GM23338 (cell line): ENCODE measurements at regions not wholly inside any gene's neighbourhood (a gene's known extent, or its start where the extent isn't known, plus 50 kb on each side); places are given as distances from the start of the nearest gene placed in this dataset.

Experiments
- ATAC-seq: fragments of 200-7000 bp; cut with Tn5 transposase; 3 replicates; pipeline ENCODE4 v1.9.1; 2020
- DNase-seq: peaks from one replicate; pipeline ENCODE4 v3.0.0-alpha.2; 2015; ENCODE audit warnings: low spot score
- H2AFZ ChIP-seq: fragments of 200-600 bp; sonication (generic); 2 replicates; pipeline ENCODE4 v1.8.0; 2016; ENCODE audit warnings: antibody characterized with exemption, mild to moderate bottlenecking, moderate library complexity
- H3F3A ChIP-seq: fragments of 200-600 bp; sonication (generic); replicated peaks from 2 replicates; pipeline ENCODE4 v1.8.0; 2017; ENCODE audit warnings: antibody characterized with exemption, mixed run types, low read depth
- H3K27ac ChIP-seq: fragments of 200-600 bp; sonication (generic); 2 replicates; pipeline ENCODE4 v1.6.1; 2016; ENCODE audit warnings: low read depth
- H3K27me3 ChIP-seq: fragments of 200-600 bp; sonication (generic); 2 replicates; pipeline ENCODE4 v1.8.0; 2016; ENCODE audit warnings: mild to moderate bottlenecking, mixed run types, moderate library complexity; ENCODE audit not compliant: insufficient read depth
- H3K36me3 ChIP-seq: fragments of 200-600 bp; sonication (generic); 2 replicates; pipeline ENCODE4 v1.8.0; 2016; ENCODE audit warnings: mild to moderate bottlenecking; ENCODE audit not compliant: insufficient read depth
- H3K4me1 ChIP-seq: fragments of 200-600 bp; sonication (generic); 2 replicates; pipeline ENCODE4 v1.8.0; 2016; ENCODE audit warnings: mild to moderate bottlenecking, moderate library complexity; ENCODE audit not compliant: insufficient read depth
- H3K4me2 ChIP-seq: fragments of 200-600 bp; sonication (generic); 2 replicates; pipeline ENCODE4 v1.7.1; 2017; ENCODE audit warnings: mixed run types
- H3K4me3 ChIP-seq: fragments of 200-600 bp; sonication (generic); 2 replicates; pipeline ENCODE4 v1.6.1; 2016; ENCODE audit warnings: mixed run types
- H3K79me2 ChIP-seq: fragments of 200-600 bp; sonication (generic); replicated peaks from 2 replicates; pipeline ENCODE4 v1.8.0; 2017; ENCODE audit warnings: mild to moderate bottlenecking; ENCODE audit not compliant: insufficient read depth
- H3K9me2 ChIP-seq: fragments of 200-600 bp; sonication (generic); 2 replicates; pipeline ENCODE4 v1.8.0; 2017; ENCODE audit not compliant: insufficient read depth
- H4K20me1 ChIP-seq: fragments of 200-600 bp; sonication (generic); replicated peaks from 2 replicates; pipeline ENCODE4 v1.8.0; 2017; ENCODE audit warnings: mild to moderate bottlenecking; ENCODE audit not compliant: insufficient read depth
- H3K27ac Mint-ChIP-seq: 2 replicates; pipeline ENCODE4 v1.8.0; 2020; ENCODE audit warnings: inconsistent platforms, mild to moderate bottlenecking, moderate library complexity, mixed read lengths
- H3K27me3 Mint-ChIP-seq: 3 replicates; pipeline ENCODE4 v1.8.0; 2022; ENCODE audit warnings: low read depth, mild to moderate bottlenecking, moderate library complexity, mixed read lengths, inconsistent platforms; ENCODE audit not compliant: insufficient read depth, poor library complexity
- H3K36me3 Mint-ChIP-seq: 3 replicates; pipeline ENCODE4 v1.8.0; 2021; ENCODE audit warnings: low read depth, mild to moderate bottlenecking, inconsistent platforms, moderate library complexity, mixed read lengths
- H3K4me1 Mint-ChIP-seq: 3 replicates; pipeline ENCODE4 v1.8.0; 2020; ENCODE audit warnings: mild to moderate bottlenecking, inconsistent platforms, mixed read lengths
- H3K4me3 Mint-ChIP-seq: 3 replicates; pipeline ENCODE4 v1.8.0; 2021; ENCODE audit warnings: moderate library complexity, mild to moderate bottlenecking, inconsistent platforms, mixed read lengths
- H3K9me3 Mint-ChIP-seq: 3 replicates; pipeline ENCODE4 v1.8.0; 2020; ENCODE audit warnings: moderate library complexity, mild to moderate bottlenecking, inconsistent platforms, mixed read lengths
- EZH2phosphoT487 ChIP-seq: fragments of 200-600 bp; sonication (generic); IDR thresholded peaks from one replicate; pipeline ENCODE4 v1.8.1; 2018; ENCODE audit warnings: antibody characterized with exemption; ENCODE audit not compliant: unreplicated experiment
- NANOG ChIP-seq: IDR thresholded peaks from 2 replicates; pipeline ENCODE4 v1.6.1; 2016; ENCODE audit warnings: antibody characterized with exemption, borderline replicate concordance
- STAT1 ChIP-seq: IDR thresholded peaks from one replicate; pipeline ENCODE4 v1.6.1; 2016; ENCODE audit warnings: antibody characterized with exemption; ENCODE audit not compliant: unreplicated experiment
- ZNF114 ChIP-seq: fragments of 250-450 bp; sonication (Bioruptor Pico); IDR thresholded peaks from 2 replicates; pipeline ENCODE4 v1.5.0; 2020; ENCODE audit warnings: mild to moderate bottlenecking, moderate library complexity
- ZNF331 ChIP-seq: fragments of 250-450 bp; sonication (Bioruptor Pico); IDR thresholded peaks from 2 replicates; pipeline ENCODE4 v1.5.0; 2020; ENCODE audit warnings: low read depth, mild to moderate bottlenecking, moderate library complexity
- TF ChIP-seq, protein P1 (sequence below): fragments of 250-450 bp; sonication (Bioruptor Pico); IDR thresholded peaks from 2 replicates; pipeline ENCODE4 v1.5.0; 2020; ENCODE audit warnings: mild to moderate bottlenecking, moderate library complexity

DNA sequence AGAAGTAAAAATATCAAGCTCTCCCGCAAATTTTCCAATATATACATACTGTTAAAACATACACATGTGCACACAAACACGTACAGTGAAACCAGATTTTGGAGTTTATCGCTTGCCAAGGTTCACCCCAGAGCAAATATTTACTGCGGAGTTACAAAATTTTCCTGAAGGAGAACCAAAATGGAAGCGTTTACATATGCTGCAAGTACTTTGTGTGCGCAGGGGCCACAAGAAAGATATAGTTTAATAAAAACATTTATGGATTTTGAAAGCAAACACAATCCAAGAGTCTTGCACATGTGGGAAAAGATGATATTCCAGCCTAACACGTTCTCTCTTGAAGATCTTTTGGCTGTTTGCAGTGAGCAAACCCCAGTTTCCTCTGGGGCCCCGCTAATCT is 301.3 kb upstream of the NFE2L3 start:
- no peaks in the 10 kb centered on the region for H3K9me3 Mint-ChIP-seq
- H3K9me2 ChIP-seq: no peaks in the 10 kb centered on the region
- H3K36me3 ChIP-seq: no peaks in the 10 kb centered on the region
- H3K36me3 Mint-ChIP-seq: no peaks in the 10 kb centered on the region
- no peak overlapping the region for H3K4me3 ChIP-seq
- H3K4me1 ChIP-seq: peaks cover 15% of the 10 kb centered on the region
- H3F3A ChIP-seq: no peaks in the 10 kb centered on the region
- no peak overlapping the region; the same call in 2 of the 3 replicates for H3K4me3 Mint-ChIP-seq
- H2AFZ ChIP-seq: no peak overlapping the region
- H4K20me1 ChIP-seq: no peaks in the 10 kb centered on the region
- H3K27me3 Mint-ChIP-seq: peaks cover 33% of the 10 kb centered on the region
- H3K27me3 ChIP-seq: peaks cover 37% of the 10 kb centered on the region
- TF ChIP-seq, protein P1, sequence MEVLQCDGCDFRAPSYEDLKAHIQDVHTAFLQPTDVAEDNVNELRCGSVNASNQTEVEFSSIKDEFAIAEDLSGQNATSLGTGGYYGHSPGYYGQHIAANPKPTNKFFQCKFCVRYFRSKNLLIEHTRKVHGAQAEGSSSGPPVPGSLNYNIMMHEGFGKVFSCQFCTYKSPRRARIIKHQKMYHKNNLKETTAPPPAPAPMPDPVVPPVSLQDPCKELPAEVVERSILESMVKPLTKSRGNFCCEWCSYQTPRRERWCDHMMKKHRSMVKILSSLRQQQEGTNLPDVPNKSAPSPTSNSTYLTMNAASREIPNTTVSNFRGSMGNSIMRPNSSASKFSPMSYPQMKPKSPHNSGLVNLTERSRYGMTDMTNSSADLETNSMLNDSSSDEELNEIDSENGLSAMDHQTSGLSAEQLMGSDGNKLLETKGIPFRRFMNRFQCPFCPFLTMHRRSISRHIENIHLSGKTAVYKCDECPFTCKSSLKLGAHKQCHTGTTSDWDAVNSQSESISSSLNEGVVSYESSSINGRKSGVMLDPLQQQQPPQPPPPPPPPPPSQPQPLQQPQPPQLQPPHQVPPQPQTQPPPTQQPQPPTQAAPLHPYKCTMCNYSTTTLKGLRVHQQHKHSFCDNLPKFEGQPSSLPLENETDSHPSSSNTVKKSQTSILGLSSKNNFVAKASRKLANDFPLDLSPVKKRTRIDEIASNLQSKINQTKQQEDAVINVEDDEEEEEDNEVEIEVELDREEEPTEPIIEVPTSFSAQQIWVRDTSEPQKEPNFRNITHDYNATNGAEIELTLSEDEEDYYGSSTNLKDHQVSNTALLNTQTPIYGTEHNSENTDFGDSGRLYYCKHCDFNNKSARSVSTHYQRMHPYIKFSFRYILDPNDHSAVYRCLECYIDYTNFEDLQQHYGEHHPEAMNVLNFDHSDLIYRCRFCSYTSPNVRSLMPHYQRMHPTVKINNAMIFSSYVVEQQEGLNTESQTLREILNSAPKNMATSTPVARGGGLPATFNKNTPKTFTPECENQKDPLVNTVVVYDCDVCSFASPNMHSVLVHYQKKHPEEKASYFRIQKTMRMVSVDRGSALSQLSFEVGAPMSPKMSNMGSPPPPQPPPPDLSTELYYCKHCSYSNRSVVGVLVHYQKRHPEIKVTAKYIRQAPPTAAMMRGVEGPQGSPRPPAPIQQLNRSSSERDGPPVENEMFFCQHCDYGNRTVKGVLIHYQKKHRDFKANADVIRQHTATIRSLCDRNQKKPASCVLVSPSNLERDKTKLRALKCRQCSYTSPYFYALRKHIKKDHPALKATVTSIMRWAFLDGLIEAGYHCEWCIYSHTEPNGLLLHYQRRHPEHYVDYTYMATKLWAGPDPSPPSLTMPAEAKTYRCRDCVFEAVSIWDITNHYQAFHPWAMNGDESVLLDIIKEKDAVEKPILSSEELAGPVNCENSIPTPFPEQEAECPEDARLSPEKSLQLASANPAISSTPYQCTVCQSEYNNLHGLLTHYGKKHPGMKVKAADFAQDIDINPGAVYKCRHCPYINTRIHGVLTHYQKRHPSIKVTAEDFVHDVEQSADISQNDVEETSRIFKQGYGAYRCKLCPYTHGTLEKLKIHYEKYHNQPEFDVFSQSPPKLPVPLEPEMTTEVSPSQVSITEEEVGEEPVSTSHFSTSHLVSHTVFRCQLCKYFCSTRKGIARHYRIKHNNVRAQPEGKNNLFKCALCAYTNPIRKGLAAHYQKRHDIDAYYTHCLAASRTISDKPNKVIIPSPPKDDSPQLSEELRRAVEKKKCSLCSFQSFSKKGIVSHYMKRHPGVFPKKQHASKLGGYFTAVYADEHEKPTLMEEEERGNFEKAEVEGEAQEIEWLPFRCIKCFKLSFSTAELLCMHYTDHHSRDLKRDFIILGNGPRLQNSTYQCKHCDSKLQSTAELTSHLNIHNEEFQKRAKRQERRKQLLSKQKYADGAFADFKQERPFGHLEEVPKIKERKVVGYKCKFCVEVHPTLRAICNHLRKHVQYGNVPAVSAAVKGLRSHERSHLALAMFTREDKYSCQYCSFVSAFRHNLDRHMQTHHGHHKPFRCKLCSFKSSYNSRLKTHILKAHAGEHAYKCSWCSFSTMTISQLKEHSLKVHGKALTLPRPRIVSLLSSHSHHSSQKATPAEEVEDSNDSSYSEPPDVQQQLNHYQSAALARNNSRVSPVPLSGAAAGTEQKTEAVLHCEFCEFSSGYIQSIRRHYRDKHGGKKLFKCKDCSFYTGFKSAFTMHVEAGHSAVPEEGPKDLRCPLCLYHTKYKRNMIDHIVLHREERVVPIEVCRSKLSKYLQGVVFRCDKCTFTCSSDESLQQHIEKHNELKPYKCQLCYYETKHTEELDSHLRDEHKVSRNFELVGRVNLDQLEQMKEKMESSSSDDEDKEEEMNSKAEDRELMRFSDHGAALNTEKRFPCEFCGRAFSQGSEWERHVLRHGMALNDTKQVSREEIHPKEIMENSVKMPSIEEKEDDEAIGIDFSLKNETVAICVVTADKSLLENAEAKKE (CRISPR knock-in tag): no peak
- TF ChIP-seq ZNF114 (CRISPR knock-in tag) (no peak), ZNF331 (no peak), NANOG (no peak), STAT1 (no peak), EZH2phosphoT487 (no peak)
- H3K79me2 ChIP-seq: no peaks in the 10 kb centered on the region
- ATAC-seq (no peak), DNase-seq (no peak)
- H3K27ac Mint-ChIP-seq: no peak overlapping the region
- H3K4me2 ChIP-seq: no peak overlapping the region
- no peak overlapping the region for H3K27ac ChIP-seq
- H3K4me1 Mint-ChIP-seq: peaks cover 24% of the 10 kb centered on the region
